Thyroid gland (tissue), 4 donors: ENCODE measurements at regions not wholly inside any gene's neighbourhood (a gene's known extent, or its start where the extent isn't known, plus 50 kb on each side); places are given as distances from the start of the nearest gene placed in this dataset.
"Not testable (repeated sequence)": the region's sequence is repeated elsewhere in the genome, so short reads cannot be mapped to it uniquely, and the experiment has no call there.

Source experiments
- DNase-seq, 2 donors: peaks; one replicate each; pipeline ENCODE4 v3.0.0-alpha.2; 2019
- H3K27ac ChIP-seq, 3 donors: fragments of 200-600 bp; sonication (generic); 1 replicate in 2 of 3; 2 replicates in 1 of 3; pipeline ENCODE4 v1.5.1; 2016 to 2019; ENCODE audit warnings: mild to moderate bottlenecking in 1 of 3, moderate library complexity in 1 of 3
- H3K27me3 ChIP-seq: fragments of 200-600 bp; sonication (generic); one replicate; pipeline ENCODE4 v1.5.1; 2019
- H3K36me3 ChIP-seq, 2 donors: fragments of 200-600 bp; sonication (generic); one replicate each; pipeline ENCODE4 v1.5.1; 2016 to 2019
- H3K4me1 ChIP-seq, 2 donors: fragments of 200-600 bp; sonication (generic); one replicate each; pipeline ENCODE4 v1.5.1; 2017 to 2019
- H3K4me3 ChIP-seq, 3 donors: fragments of 200-600 bp; sonication (generic); replicated peaks in 1 of 3; 1 replicate in 2 of 3; 2 replicates in 1 of 3; pipeline ENCODE4 v1.5.1; 2016; ENCODE audit warnings: mild to moderate bottlenecking in 1 of 3
- H3K9me3 ChIP-seq: fragments of 200-600 bp; sonication (generic); one replicate; pipeline ENCODE4 v1.5.1; 2017
- POLR2A ChIP-seq, 2 donors: fragments of 450-650 bp; IDR thresholded peaks; one replicate each; pipeline ENCODE4 v1.6.1; 2017; ENCODE audit warnings: antibody characterized with exemption in 2 of 2, mild to moderate bottlenecking in 2 of 2, moderate library complexity in 1 of 2
- WGBS, 2 donors: methylation state at CpG; one replicate each; pipeline ENCODE4 v1.1.5; 2017; 5-methylcytosine and 5-hydroxymethylcytosine counted together
- intact Hi-C: fragments of 100-400 bp; cut with DNase I; formaldehyde crosslinking; loops from one replicate; pipeline ENCODE4 v1.15.1; 2023
- TF ChIP-seq, protein P1 (sequence below), 6 experiments: fragments of 200-600 bp in 3 of 6; fragments of 450-650 bp in 3 of 6; sonication (generic) in 3 of 6; IDR thresholded peaks; one replicate each; pipeline ENCODE4 v1.5.1; 2016 to 2019; ENCODE audit warnings: antibody characterized with exemption in 6 of 6, mild to moderate bottlenecking in 2 of 6, inconsistent platforms in 1 of 6, moderate library complexity in 1 of 6

DNA sequence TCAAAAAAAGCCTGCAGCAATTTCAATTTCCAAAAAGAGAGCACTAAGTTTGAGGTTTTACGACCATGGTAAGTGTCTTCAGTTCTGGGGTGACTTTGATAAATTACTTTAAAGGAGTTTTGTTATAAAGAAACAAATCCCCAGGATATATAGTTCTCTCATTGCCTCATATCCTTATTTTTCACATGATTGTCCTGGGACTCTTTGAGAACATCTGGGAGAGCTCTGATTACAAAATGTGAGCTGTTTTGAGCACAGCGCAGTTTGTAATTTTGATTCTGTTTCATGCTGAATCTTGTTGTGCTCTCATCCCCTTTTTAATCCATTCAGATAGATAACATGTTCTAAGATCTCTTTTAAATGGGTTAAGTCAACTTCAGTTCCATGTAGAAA, 67.7 kb upstream of the DCN start:
- DNase-seq, result no peak
- Histone ChIP-seq H3K27ac (peak overlapping the region; percentile 17 to 44 (median 32)), H3K27me3 (no peaks in the 10 kb centered on the region), H3K9me3 (no peaks in the 10 kb centered on the region), H3K4me3 (no peak overlapping the region), H3K4me1 (no peaks in the 10 kb centered on the region), H3K36me3 (no peaks in the 10 kb centered on the region)
- intact Hi-C loops, result no loop called here
- WGBS, 2 donors, result 76 to 80% methylated on average over 2 of the region's 2 CpGs
- TF ChIP-seq POLR2A (IDR thresholded peaks at IDR 0.05), result no peak
- TF ChIP-seq, protein P1, sequence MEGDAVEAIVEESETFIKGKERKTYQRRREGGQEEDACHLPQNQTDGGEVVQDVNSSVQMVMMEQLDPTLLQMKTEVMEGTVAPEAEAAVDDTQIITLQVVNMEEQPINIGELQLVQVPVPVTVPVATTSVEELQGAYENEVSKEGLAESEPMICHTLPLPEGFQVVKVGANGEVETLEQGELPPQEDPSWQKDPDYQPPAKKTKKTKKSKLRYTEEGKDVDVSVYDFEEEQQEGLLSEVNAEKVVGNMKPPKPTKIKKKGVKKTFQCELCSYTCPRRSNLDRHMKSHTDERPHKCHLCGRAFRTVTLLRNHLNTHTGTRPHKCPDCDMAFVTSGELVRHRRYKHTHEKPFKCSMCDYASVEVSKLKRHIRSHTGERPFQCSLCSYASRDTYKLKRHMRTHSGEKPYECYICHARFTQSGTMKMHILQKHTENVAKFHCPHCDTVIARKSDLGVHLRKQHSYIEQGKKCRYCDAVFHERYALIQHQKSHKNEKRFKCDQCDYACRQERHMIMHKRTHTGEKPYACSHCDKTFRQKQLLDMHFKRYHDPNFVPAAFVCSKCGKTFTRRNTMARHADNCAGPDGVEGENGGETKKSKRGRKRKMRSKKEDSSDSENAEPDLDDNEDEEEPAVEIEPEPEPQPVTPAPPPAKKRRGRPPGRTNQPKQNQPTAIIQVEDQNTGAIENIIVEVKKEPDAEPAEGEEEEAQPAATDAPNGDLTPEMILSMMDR (IDR thresholded peaks at IDR 0.05), result no peak

DNA sequence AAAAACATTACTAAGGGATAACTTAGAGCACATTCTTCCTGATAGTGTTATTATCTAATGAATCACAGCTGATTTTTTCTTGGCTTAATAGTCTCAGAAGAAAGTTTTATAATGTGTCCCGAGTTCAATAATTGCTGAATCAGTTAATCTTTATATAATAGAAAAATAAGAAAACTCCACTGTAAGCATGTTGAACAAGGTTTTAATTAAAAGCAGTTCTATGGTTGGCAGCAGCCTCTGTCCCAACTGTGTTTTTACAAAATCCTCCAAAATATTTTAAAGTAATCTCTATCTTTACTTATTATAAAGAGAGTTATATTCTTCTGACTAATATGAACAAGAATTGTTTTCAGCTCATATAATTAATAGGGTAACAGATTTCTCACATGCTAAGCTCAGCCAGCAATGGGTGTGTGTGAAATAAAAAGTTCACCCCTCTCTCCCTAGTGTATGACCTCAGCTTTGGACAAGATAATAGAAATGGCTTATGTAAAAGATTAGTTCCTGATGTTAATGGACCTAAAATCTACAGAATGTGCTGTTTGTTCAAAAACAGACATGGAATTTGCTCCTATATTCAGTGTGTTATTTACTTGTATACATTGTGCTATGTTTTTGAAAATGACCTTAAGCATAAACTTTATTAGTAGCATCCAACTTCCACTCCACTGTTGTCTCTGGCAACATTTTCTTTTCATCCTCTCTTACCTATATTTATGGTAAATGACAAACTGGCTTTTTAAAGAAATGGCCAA, 67.1 kb upstream of the DCN start:
- H3K4me1 ChIP-seq, result no peaks in the 10 kb centered on the region
- H3K9me3 ChIP-seq, result no peaks in the 10 kb centered on the region
- H3K27me3 ChIP-seq, result no peaks in the 10 kb centered on the region
- peak overlapping the region in 2 of 3 donors; percentile 32 to 44 for H3K27ac ChIP-seq
- H3K36me3 ChIP-seq, result no peaks in the 10 kb centered on the region
- DNase-seq, result no peak
- intact Hi-C loops, result no loop called here
- WGBS, 2 donors, result 49 to 70% methylated on average over 1 of the region's 1 CpG
- no peak for TF ChIP-seq POLR2A (IDR thresholded peaks at IDR 0.05)
- TF ChIP-seq, protein P1 (IDR thresholded peaks at IDR 0.05), result no peak
- H3K4me3 ChIP-seq, result no peak overlapping the region

DNA sequence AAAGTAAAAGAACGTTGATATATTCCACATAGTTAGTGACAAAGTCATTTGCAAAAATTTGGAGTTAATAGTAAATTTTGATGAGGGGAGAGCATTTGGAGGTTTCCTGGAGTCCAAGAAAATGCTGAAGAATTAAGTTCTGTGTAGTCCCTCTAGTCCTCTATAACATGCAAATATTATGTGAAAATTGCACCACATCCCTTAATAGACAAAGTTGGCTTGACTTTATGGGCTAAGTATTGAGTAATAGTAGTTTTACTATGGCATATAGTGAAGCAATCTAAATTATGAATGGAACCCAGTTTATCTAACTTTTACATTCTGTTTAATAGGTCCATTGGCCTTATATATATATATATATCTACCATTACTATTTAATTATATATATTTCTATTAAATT, 66.4 kb upstream of the DCN start:
- intact Hi-C loops, result no loop called here
- no peak for DNase-seq
- Histone ChIP-seq H3K36me3 (no peaks in the 10 kb centered on the region), H3K4me1 (no peaks in the 10 kb centered on the region), H3K27ac (no peak overlapping the region), H3K4me3 (no peak overlapping the region), H3K9me3 (no peaks in the 10 kb centered on the region), H3K27me3 (no peaks in the 10 kb centered on the region)
- whole genome bisulfite sequencing, 2 donors, result 62 to 84% methylated on average over 1 of the region's 1 CpG
- no peak for TF ChIP-seq POLR2A (IDR thresholded peaks at IDR 0.05)
- TF ChIP-seq, protein P1 (IDR thresholded peaks at IDR 0.05), result no peak

DNA sequence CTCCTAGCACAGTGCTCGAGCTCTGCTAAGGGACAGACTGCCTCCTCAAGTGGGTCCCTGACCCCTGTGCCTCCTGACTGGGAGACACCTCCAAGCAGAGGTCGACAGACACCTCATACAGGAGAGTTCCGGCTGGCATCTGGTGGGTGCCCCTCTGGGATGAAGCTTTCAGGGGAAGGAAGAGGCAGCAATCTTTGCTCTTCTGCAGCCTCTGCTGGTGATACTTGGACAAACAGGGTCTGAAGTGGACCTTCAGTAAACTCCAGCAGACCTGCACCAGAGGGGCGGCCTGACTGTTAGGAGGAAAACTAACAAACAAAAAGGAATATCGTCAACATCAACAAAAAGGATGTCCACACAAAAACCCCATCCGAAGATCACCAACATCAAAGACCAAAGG, 60.6 kb upstream of the DCN start:
- H3K27me3 ChIP-seq, H3K27ac ChIP-seq, H3K36me3 ChIP-seq, intact Hi-C loops, DNase-seq, H3K4me1 ChIP-seq, H3K4me3 ChIP-seq, H3K9me3 ChIP-seq: not testable (repeated sequence)
- TF ChIP-seq, protein P1 (IDR thresholded peaks at IDR 0.05), result peak in 1 of 6 experiments; percentile 13
- 79 to 88% methylated on average over 6 of the region's 6 CpGs for WGBS, 2 donors

DNA sequence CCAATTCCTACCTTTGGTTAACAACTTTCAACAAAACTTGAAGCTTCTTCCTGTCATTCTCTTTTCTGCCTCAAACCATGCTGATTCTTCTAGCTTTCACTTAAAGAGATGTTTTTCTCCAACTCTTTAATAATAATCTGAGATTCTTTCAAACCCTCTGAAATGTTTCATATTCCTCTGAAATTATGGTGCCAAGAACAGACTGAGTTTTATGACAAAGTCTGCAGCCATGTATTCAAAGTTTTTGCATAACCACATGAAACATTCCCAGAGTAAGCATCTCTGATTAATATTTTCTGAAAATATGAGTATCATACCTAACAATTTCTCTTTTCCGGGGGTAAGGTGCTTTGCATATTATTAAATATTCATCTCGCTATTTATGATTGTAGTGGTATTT, 59.1 kb upstream of the DCN start:
- intact Hi-C loops, result no loop called here
- Histone ChIP-seq H3K27me3 (no peaks in the 10 kb centered on the region), H3K36me3 (no peaks in the 10 kb centered on the region), H3K9me3 (no peaks in the 10 kb centered on the region), H3K4me3 (no peak overlapping the region), H3K4me1 (no peaks in the 10 kb centered on the region), H3K27ac (no peak overlapping the region)
- 91 to 93% methylated on average over 2 of the region's 2 CpGs for WGBS, 2 donors
- TF ChIP-seq POLR2A (IDR thresholded peaks at IDR 0.05), result no peak
- TF ChIP-seq, protein P1 (IDR thresholded peaks at IDR 0.05), result no peak
- no peak for DNase-seq
